Fibroblast of lung (primary cell): ENCODE measurements at regions not wholly inside any gene's neighbourhood (a gene's known extent, or its start where the extent isn't known, plus 50 kb on each side); places are given as distances from the start of the nearest gene placed in this dataset.
A peak's percentile ranks its signal among the peaks of the same experiment; 100 is the strongest.

Experiments used
- DNase-seq, 2 donors: peaks; one replicate each; pipeline versions ENCODE4 v3.0.0 to v3.0.0-alpha.2; 2010; ENCODE audit warnings: low read depth in 2 of 2
- H2AFZ ChIP-seq: 2 replicates; pipeline ENCODE4 v1.5.1; 2012; ENCODE audit warnings: low read length, control low read depth, inconsistent platforms
- H3K27ac ChIP-seq: 2 replicates; pipeline ENCODE4 v1.5.1; 2011; ENCODE audit warnings: low read length, control low read depth; ENCODE audit not compliant: insufficient read depth
- H3K27me3 ChIP-seq: 2 replicates; pipeline ENCODE4 v1.5.1; 2011; ENCODE audit warnings: mild to moderate bottlenecking, low read length; ENCODE audit not compliant: control insufficient read depth, insufficient read depth
- H3K36me3 ChIP-seq: 2 replicates; pipeline ENCODE4 v1.5.1; 2011; ENCODE audit warnings: low read length; ENCODE audit not compliant: control insufficient read depth, insufficient read depth
- H3K4me1 ChIP-seq: 2 replicates; pipeline ENCODE4 v1.5.1; 2011; ENCODE audit warnings: low read length; ENCODE audit not compliant: control insufficient read depth, insufficient read depth; ENCODE audit errors: extremely low read depth
- H3K4me2 ChIP-seq: 2 replicates; pipeline ENCODE4 v1.5.1; 2011; ENCODE audit warnings: low read length, control low read depth; ENCODE audit not compliant: insufficient read depth; ENCODE audit errors: extremely low read depth
- H3K4me3 ChIP-seq, 4 experiments: fragments of 200-600 bp in 1 of 4; sonication (generic) in 1 of 4; replicated peaks in 1 of 4; 2 replicates each; pipeline ENCODE4 v1.5.1; 2011 to 2016; ENCODE audit warnings: low read length in 4 of 4, low read depth in 3 of 4, mild to moderate bottlenecking in 3 of 4, control low read depth in 2 of 4, inconsistent platforms in 1 of 4, mixed read lengths in 1 of 4; ENCODE audit not compliant: insufficient read depth in 1 of 4; ENCODE audit errors: control extremely low read depth in 1 of 4
- H3K79me2 ChIP-seq: 2 replicates; pipeline ENCODE4 v1.5.1; 2012; ENCODE audit warnings: mild to moderate bottlenecking, low read length, inconsistent platforms; ENCODE audit not compliant: control insufficient read depth, insufficient read depth
- H3K9ac ChIP-seq: 2 replicates; pipeline ENCODE4 v1.5.1; 2011; ENCODE audit warnings: mild to moderate bottlenecking, low read length, control low read depth; ENCODE audit not compliant: insufficient read depth
- H3K9me3 ChIP-seq: 2 replicates; pipeline ENCODE4 v1.5.1; 2012; ENCODE audit warnings: low read depth, low read length; ENCODE audit not compliant: control insufficient read depth, insufficient read depth
- H4K20me1 ChIP-seq: 2 replicates; pipeline ENCODE4 v1.5.1; 2011; ENCODE audit warnings: low read length; ENCODE audit not compliant: control insufficient read depth, insufficient read depth; ENCODE audit errors: extremely low read depth
- EZH2 ChIP-seq: IDR thresholded peaks from 2 replicates; pipeline ENCODE4 v1.5.1; 2012; ENCODE audit warnings: low read length, control low read depth, mild to moderate bottlenecking; ENCODE audit errors: missing control alignments
- TF ChIP-seq, protein P1 (sequence below), 2 donors: IDR thresholded peaks in 1 of 2; conservative IDR thresholded peaks in 1 of 2; 1 replicate in 1 of 2; 2 replicates in 1 of 2; pipeline ENCODE4 v1.5.1; 2011 to 2012; ENCODE audit warnings: low read length in 2 of 2, control low read depth in 1 of 2, inconsistent platforms in 1 of 2, low read depth in 1 of 2, mild to moderate bottlenecking in 1 of 2

DNA sequence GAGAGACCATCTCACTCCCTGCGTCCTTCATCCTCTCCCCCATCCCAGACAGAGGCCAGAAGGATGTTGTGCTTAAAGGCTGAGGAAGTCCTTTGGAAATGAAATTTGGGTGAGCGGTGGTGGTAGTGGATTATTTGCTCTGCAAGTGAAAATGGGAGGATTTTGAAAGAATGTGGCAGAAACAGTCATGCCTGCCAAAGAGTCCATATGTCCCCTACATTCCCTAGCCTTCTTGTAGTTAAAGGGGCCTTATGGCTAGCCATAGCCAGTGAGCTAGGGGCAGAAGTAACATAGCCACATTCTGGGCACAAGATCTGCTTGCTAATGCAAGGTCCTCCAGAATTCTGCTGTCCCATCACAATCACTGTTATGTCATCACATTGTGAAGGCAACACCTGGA, 360.2 kb upstream of the TSHZ3 start:
- H2AFZ ChIP-seq, result no peak overlapping the region
- no peaks in the 10 kb centered on the region for H3K4me1 ChIP-seq
- no peak overlapping the region for H3K9ac ChIP-seq
- H3K4me2 ChIP-seq, result no peak overlapping the region
- DNase-seq, result no peak
- H3K9me3 ChIP-seq, result no peaks in the 10 kb centered on the region
- H3K36me3 ChIP-seq, result no peaks in the 10 kb centered on the region
- TF ChIP-seq EZH2, result no peak
- TF ChIP-seq, protein P1, sequence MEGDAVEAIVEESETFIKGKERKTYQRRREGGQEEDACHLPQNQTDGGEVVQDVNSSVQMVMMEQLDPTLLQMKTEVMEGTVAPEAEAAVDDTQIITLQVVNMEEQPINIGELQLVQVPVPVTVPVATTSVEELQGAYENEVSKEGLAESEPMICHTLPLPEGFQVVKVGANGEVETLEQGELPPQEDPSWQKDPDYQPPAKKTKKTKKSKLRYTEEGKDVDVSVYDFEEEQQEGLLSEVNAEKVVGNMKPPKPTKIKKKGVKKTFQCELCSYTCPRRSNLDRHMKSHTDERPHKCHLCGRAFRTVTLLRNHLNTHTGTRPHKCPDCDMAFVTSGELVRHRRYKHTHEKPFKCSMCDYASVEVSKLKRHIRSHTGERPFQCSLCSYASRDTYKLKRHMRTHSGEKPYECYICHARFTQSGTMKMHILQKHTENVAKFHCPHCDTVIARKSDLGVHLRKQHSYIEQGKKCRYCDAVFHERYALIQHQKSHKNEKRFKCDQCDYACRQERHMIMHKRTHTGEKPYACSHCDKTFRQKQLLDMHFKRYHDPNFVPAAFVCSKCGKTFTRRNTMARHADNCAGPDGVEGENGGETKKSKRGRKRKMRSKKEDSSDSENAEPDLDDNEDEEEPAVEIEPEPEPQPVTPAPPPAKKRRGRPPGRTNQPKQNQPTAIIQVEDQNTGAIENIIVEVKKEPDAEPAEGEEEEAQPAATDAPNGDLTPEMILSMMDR (conservative IDR thresholded peaks at IDR 0.05 in 1 of 2, IDR thresholded peaks at IDR 0.05 in 1 of 2; ENCODE audit: low read depth in 1 of 2, low read length in 2 of 2), result no peak
- H4K20me1 ChIP-seq, result no peaks in the 10 kb centered on the region
- H3K79me2 ChIP-seq, result no peaks in the 10 kb centered on the region
- H3K27ac ChIP-seq, result no peak overlapping the region
- no peaks in the 10 kb centered on the region for H3K27me3 ChIP-seq
- H3K4me3 ChIP-seq, result no peak overlapping the region

DNA sequence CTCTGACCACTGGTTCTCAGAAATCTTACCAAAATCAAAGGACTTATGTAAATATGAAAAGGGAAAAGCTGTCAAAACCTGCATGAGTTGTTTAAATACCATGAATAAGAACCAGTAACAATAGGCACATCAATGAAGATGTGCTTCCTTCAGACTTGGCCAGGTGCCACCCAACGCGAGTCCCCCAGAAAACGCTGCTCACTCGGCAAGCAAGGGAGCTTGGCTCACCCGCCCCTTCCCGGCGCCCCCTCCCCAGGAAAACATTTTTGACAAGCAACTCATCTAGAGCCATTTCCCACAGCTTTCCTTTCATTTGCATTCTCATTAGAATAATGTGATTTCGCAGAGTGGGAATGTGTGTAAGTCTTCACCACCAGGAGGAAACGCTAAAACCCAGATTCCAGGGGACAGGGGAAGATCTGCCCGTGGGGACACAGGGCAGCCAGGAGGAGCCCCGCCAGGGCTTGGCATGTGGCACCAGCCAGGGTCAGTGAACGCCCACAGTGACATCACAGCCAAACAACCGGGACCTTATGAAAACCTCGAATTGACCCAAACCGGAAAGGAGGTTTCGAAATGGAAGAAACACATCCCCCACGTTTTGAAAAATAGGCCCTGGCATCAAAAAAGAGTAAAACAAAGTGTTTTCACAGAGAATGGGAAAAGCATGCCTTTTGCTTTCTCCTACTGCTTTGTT, 366.2 kb upstream of the TSHZ3 start:
- no peak overlapping the region for H3K27ac ChIP-seq
- TF ChIP-seq EZH2, result no peak
- TF ChIP-seq, protein P1 (conservative IDR thresholded peaks at IDR 0.05 in 1 of 2, IDR thresholded peaks at IDR 0.05 in 1 of 2; ENCODE audit: low read depth in 1 of 2, low read length in 2 of 2), result peak; percentile 8 to 23
- peak overlapping the region; percentile 36 for H2AFZ ChIP-seq
- no peaks in the 10 kb centered on the region for H3K79me2 ChIP-seq
- no peak overlapping the region for H3K9ac ChIP-seq
- DNase-seq, result peak; percentile 27 to 74
- H3K9me3 ChIP-seq, result no peaks in the 10 kb centered on the region
- no peaks in the 10 kb centered on the region for H3K27me3 ChIP-seq
- no peaks in the 10 kb centered on the region for H3K4me1 ChIP-seq
- no peaks in the 10 kb centered on the region for H3K36me3 ChIP-seq
- peak overlapping the region; percentile 17 for H3K4me2 ChIP-seq
- H3K4me3 ChIP-seq, result peak overlapping the region in 1 of 4 experiments; percentile 3
- H4K20me1 ChIP-seq, result no peaks in the 10 kb centered on the region

DNA sequence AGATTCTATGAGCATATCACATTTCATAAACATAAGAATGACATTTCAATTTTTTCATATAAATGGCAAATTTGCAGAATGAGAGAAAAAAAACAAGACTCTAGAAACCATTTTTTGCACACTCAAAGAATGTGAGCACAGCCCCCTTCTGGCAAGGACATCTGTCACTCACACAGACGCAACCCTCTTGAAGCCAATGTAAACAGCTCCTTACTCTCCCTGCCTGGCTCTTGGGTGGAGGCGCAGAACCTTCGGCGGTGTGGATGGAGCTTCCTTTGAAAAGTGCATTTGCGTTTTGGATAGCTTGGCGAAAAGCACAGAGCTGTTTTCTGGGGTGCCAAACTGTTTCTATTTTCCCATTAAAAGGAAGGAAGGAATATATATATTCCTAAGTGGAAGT, 367.6 kb upstream of the TSHZ3 start:
- H3K9ac ChIP-seq, result no peak overlapping the region
- no peaks in the 10 kb centered on the region for H3K27me3 ChIP-seq
- no peak overlapping the region for H3K4me3 ChIP-seq
- no peak for TF ChIP-seq EZH2
- TF ChIP-seq, protein P1 (conservative IDR thresholded peaks at IDR 0.05 in 1 of 2, IDR thresholded peaks at IDR 0.05 in 1 of 2; ENCODE audit: low read depth in 1 of 2, low read length in 2 of 2), result no peak
- no peaks in the 10 kb centered on the region for H4K20me1 ChIP-seq
- H3K4me1 ChIP-seq, result no peaks in the 10 kb centered on the region
- no peaks in the 10 kb centered on the region for H3K36me3 ChIP-seq
- DNase-seq, result no peak
- H3K79me2 ChIP-seq, result no peaks in the 10 kb centered on the region
- no peaks in the 10 kb centered on the region for H3K9me3 ChIP-seq
- no peak overlapping the region for H3K27ac ChIP-seq
- H3K4me2 ChIP-seq, result no peak overlapping the region
- no peak overlapping the region for H2AFZ ChIP-seq
